ENCODE measurements at regions not wholly inside any gene's neighbourhood (a gene's known extent, or its start where the extent isn't known, plus 50 kb on each side); places are given as distances from the start of the nearest gene placed in this dataset.

DNA sequence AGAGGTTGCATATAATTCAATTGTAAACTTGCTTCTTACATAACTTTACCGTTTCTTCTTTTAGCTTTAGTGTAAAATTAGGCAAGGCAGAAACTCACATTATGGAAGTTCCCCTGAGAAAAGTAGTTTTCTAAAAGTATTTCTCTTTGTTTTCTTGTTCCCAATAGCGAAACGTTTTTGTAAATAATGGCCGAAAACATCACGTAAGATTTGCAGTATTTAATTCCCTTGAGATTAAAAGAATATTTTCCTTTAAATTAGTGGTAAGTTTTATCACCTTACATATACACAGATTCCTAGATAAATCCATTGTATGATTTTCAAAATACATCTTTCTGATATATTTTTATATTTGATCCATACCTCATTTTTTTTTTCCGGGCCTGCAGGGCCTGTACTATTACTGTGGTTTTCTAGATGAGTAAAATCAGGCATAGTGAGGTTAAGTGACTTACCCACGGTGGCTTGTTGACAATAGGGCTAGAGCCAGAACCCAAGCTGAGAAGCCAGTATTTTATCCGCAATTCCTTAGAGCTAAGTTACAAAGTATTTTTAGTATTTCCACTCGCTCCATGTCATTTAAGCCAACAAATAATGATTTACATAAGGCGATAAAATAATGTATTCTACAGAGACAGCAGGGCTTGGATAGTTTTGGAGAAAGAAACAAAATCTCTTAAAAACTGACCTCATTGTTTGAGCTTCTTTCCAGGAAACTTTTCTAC lies 82.2 kb upstream of the VEGFC start:
- H2AFZ ChIP-seq (ENCODE audit: insufficient read depth, low read depth, low read length, poor library complexity, severe bottlenecking), result no peak overlapping the region
- H3K4me3 ChIP-seq (replicated peaks in 1 of 3; ENCODE audit: low read depth in 2 of 3, low read length in 3 of 3), result no peak overlapping the region
- no peaks in the 10 kb centered on the region for H3K79me2 ChIP-seq (ENCODE audit: insufficient read depth, low read length)
- no peak overlapping the region for H3K4me3 Mint-ChIP-seq
- TF ChIP-seq, protein P1, sequence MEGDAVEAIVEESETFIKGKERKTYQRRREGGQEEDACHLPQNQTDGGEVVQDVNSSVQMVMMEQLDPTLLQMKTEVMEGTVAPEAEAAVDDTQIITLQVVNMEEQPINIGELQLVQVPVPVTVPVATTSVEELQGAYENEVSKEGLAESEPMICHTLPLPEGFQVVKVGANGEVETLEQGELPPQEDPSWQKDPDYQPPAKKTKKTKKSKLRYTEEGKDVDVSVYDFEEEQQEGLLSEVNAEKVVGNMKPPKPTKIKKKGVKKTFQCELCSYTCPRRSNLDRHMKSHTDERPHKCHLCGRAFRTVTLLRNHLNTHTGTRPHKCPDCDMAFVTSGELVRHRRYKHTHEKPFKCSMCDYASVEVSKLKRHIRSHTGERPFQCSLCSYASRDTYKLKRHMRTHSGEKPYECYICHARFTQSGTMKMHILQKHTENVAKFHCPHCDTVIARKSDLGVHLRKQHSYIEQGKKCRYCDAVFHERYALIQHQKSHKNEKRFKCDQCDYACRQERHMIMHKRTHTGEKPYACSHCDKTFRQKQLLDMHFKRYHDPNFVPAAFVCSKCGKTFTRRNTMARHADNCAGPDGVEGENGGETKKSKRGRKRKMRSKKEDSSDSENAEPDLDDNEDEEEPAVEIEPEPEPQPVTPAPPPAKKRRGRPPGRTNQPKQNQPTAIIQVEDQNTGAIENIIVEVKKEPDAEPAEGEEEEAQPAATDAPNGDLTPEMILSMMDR (IDR thresholded peaks at IDR 0.05), result no peak
- H3K27me3 Mint-ChIP-seq (ENCODE audit: low read depth in 3 of 3), result peaks cover 0 to 1% (median 0%) of the 10 kb centered on the region in 3 donors
- H3K4me1 ChIP-seq (ENCODE audit: control insufficient read depth in 1 of 2, insufficient read depth in 2 of 2, low read length in 2 of 2), result no peaks in the 10 kb centered on the region
- H3K9me3 Mint-ChIP-seq, result peaks cover 0 to 4% (median 2%) of the 10 kb centered on the region in 7 donors
- no peaks in the 10 kb centered on the region for H3K36me3 Mint-ChIP-seq
- no peaks in the 10 kb centered on the region for H3K36me3 ChIP-seq (replicated peaks in 1 of 2; ENCODE audit: control insufficient read depth in 1 of 2, insufficient read depth in 2 of 2, low read length in 2 of 2)
- H3K27me3 ChIP-seq (ENCODE audit: control insufficient read depth in 2 of 2, insufficient read depth in 2 of 2, low read length in 2 of 2), result no peaks in the 10 kb centered on the region
- no CpG with 5 or more reads among the region's 10 CpGs for WGBS (ENCODE audit: insufficient coverage)
- no peak overlapping the region for H3K27ac ChIP-seq (ENCODE audit: low read depth in 1 of 2, low read length in 2 of 2)
- no peaks in the 10 kb centered on the region for H3K4me1 Mint-ChIP-seq
- H4K20me1 ChIP-seq (ENCODE audit: insufficient read depth, low read length), result no peaks in the 10 kb centered on the region
- DNase-seq, result no peak
- intact Hi-C loops (cut with micrococcal nuclease), result no loop called here
- no peak overlapping the region for H3K27ac Mint-ChIP-seq
- no peak overlapping the region for H3K4me2 ChIP-seq (replicated peaks; ENCODE audit: extremely low read depth, low read length, poor library complexity, severe bottlenecking)
- H3K9me3 ChIP-seq (replicated peaks in 1 of 2; ENCODE audit: control insufficient read depth in 1 of 2, insufficient read depth in 1 of 2, low read length in 2 of 2), result no peaks in the 10 kb centered on the region
- H3K9ac ChIP-seq (ENCODE audit: insufficient read depth, low read length, poor library complexity, severe bottlenecking), result no peak overlapping the region

DNA sequence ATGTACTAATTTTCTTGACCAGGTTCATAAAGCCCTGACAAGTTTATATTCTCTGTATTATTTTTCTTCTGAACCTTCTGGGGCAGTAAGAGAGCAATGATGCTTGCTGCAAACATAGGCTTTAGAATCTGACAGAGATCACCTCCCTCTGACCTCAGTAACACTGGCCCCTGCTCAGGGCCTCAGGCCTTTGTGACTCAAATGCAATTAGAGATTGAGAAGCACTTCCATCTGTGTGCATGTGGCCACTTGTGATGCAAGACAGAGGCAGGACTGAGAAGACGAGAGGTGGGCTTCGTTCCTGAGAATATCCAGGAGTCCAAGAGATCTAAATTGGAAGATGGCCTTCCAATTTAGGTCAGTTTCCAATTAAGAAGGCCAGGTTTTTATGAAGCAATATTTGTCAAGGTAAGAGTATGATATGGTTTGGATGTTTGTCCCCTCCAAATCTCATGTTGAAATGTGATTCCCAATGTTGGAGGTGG lies 82.8 kb upstream of the VEGFC start:
- Mint-ChIP-seq H3K4me3 (no peak overlapping the region), H3K9me3 (peaks cover 0 to 4% (median 1%) of the 10 kb centered on the region in 7 donors), H3K27ac (no peak overlapping the region), H3K4me1 (no peaks in the 10 kb centered on the region), H3K36me3 (no peaks in the 10 kb centered on the region), H3K27me3 (ENCODE audit: low read depth in 3 of 3) (peaks cover 0 to 1% (median 0%) of the 10 kb centered on the region in 3 donors)
- no peak for DNase-seq
- no peak overlapping the region for H3K27ac ChIP-seq (ENCODE audit: low read depth in 1 of 2, low read length in 2 of 2)
- intact Hi-C loops (cut with micrococcal nuclease), result no loop called here
- H3K9me3 ChIP-seq (replicated peaks in 1 of 2; ENCODE audit: control insufficient read depth in 1 of 2, insufficient read depth in 1 of 2, low read length in 2 of 2), result no peaks in the 10 kb centered on the region
- no peaks in the 10 kb centered on the region for H4K20me1 ChIP-seq (ENCODE audit: insufficient read depth, low read length)
- no peak overlapping the region for H3K9ac ChIP-seq (ENCODE audit: insufficient read depth, low read length, poor library complexity, severe bottlenecking)
- no peak overlapping the region for H3K4me2 ChIP-seq (replicated peaks; ENCODE audit: extremely low read depth, low read length, poor library complexity, severe bottlenecking)
- H3K27me3 ChIP-seq (ENCODE audit: control insufficient read depth in 2 of 2, insufficient read depth in 2 of 2, low read length in 2 of 2), result no peaks in the 10 kb centered on the region
- no peaks in the 10 kb centered on the region for H3K36me3 ChIP-seq (replicated peaks in 1 of 2; ENCODE audit: control insufficient read depth in 1 of 2, insufficient read depth in 2 of 2, low read length in 2 of 2)
- TF ChIP-seq, protein P1 (IDR thresholded peaks at IDR 0.05), result no peak
- WGBS (ENCODE audit: insufficient coverage), result 43% methylated on average over 2 of the region's 2 CpGs
- H3K4me3 ChIP-seq (replicated peaks in 1 of 3; ENCODE audit: low read depth in 2 of 3, low read length in 3 of 3), result no peak overlapping the region
- no peak overlapping the region for H2AFZ ChIP-seq (ENCODE audit: insufficient read depth, low read depth, low read length, poor library complexity, severe bottlenecking)
- H3K4me1 ChIP-seq (ENCODE audit: control insufficient read depth in 1 of 2, insufficient read depth in 2 of 2, low read length in 2 of 2), result no peaks in the 10 kb centered on the region
- H3K79me2 ChIP-seq (ENCODE audit: insufficient read depth, low read length), result no peaks in the 10 kb centered on the region

Measured in CD14-positive monocyte (primary cell).